Neuronal stem cell (in vitro differentiated cells): ENCODE measurements at regions not wholly inside any gene's neighbourhood (a gene's known extent, or its start where the extent isn't known, plus 50 kb on each side); places are given as distances from the start of the nearest gene placed in this dataset.
A peak's percentile ranks its signal among the peaks of the same experiment; 100 is the strongest.

ENCODE experiments used
- DNase-seq: peaks from one replicate; pipeline ENCODE4 v3.0.0-alpha.2; 2013; ENCODE audit warnings: low spot score
- H2AFZ ChIP-seq: one replicate; pipeline ENCODE4 v1.6.1; 2013; ENCODE audit warnings: mild to moderate bottlenecking, low read length, inconsistent platforms
- H2AK5ac ChIP-seq: 2 replicates; pipeline ENCODE4 v1.6.1; 2013; ENCODE audit warnings: low read depth, mild to moderate bottlenecking, inconsistent platforms, low read length, moderate library complexity, mixed read lengths
- H2BK120ac ChIP-seq: 2 replicates; pipeline ENCODE4 v1.6.1; 2013; ENCODE audit warnings: low read depth, mild to moderate bottlenecking, inconsistent platforms, low read length, moderate library complexity, mixed read lengths
- H2BK12ac ChIP-seq: one replicate; pipeline ENCODE4 v1.6.1; 2013; ENCODE audit warnings: low read length, inconsistent platforms
- H2BK15ac ChIP-seq: 2 replicates; pipeline ENCODE4 v1.6.1; 2013; ENCODE audit warnings: mild to moderate bottlenecking, low read length, inconsistent platforms, mixed read lengths
- H2BK5ac ChIP-seq: one replicate; pipeline ENCODE4 v1.6.1; 2013; ENCODE audit warnings: inconsistent platforms, mild to moderate bottlenecking, low read length, moderate library complexity
- H3K14ac ChIP-seq: one replicate; pipeline ENCODE4 v1.6.1; 2013; ENCODE audit warnings: low read length, inconsistent platforms
- H3K18ac ChIP-seq: 2 replicates; pipeline ENCODE4 v1.6.1; 2013; ENCODE audit warnings: low read length, inconsistent platforms
- H3K23ac ChIP-seq: 2 replicates; pipeline ENCODE4 v1.6.1; 2013; ENCODE audit warnings: low read depth, mild to moderate bottlenecking, mixed read lengths, low read length, inconsistent platforms; ENCODE audit not compliant: poor library complexity
- H3K27ac ChIP-seq: replicated peaks from 3 replicates; pipeline ENCODE4 v1.5.1; 2013; ENCODE audit warnings: low read length, inconsistent platforms
- H3K27me3 ChIP-seq, 3 experiments: 2 replicates each; pipeline ENCODE4 v1.6.1; 2013; ENCODE audit warnings: low read length in 3 of 3, mild to moderate bottlenecking in 2 of 3, inconsistent platforms in 1 of 3, low read depth in 1 of 3, mixed read lengths in 1 of 3, moderate library complexity in 1 of 3; ENCODE audit not compliant: control insufficient read depth in 3 of 3, insufficient read depth in 3 of 3
- H3K36me3 ChIP-seq, 2 donors: replicated peaks in 1 of 2; 2 replicates each; pipeline ENCODE4 v1.6.1; 2013; ENCODE audit warnings: low read length in 2 of 2; ENCODE audit not compliant: control insufficient read depth in 2 of 2, insufficient read depth in 2 of 2
- H3K4ac ChIP-seq: 2 replicates; pipeline ENCODE4 v1.6.1; 2013; ENCODE audit warnings: inconsistent platforms, mild to moderate bottlenecking, low read length, moderate library complexity
- H3K4me1 ChIP-seq, 2 donors: 1 replicate in 1 of 2; 2 replicates in 1 of 2; pipeline ENCODE4 v1.6.1; 2013; ENCODE audit warnings: low read length in 2 of 2, low read depth in 1 of 2; ENCODE audit not compliant: control insufficient read depth in 2 of 2, insufficient read depth in 1 of 2
- H3K4me2 ChIP-seq: one replicate; pipeline ENCODE4 v1.6.1; 2013; ENCODE audit warnings: mild to moderate bottlenecking, low read length, inconsistent platforms; ENCODE audit not compliant: insufficient read depth, poor library complexity, severe bottlenecking
- H3K4me3 ChIP-seq, 2 donors: 2 replicates each; pipeline ENCODE4 v1.5.1; 2013; ENCODE audit warnings: low read length in 2 of 2, mild to moderate bottlenecking in 2 of 2, inconsistent platforms in 1 of 2, moderate library complexity in 1 of 2
- H3K79me1 ChIP-seq: one replicate; pipeline ENCODE4 v1.6.1; 2013; ENCODE audit warnings: low read depth, mild to moderate bottlenecking, inconsistent platforms, low read length, moderate library complexity
- H3K9ac ChIP-seq: one replicate; pipeline ENCODE4 v1.6.1; 2013; ENCODE audit warnings: mild to moderate bottlenecking, low read depth, low read length, inconsistent platforms; ENCODE audit not compliant: poor library complexity
- H3K9me3 ChIP-seq, 2 donors: replicated peaks in 1 of 2; 2 replicates each; pipeline versions ENCODE3 to v1.6.1; 2013; ENCODE audit warnings: low read length in 2 of 2, mild to moderate bottlenecking in 2 of 2, inconsistent platforms in 1 of 2, low read depth in 1 of 2, mixed read lengths in 1 of 2, moderate library complexity in 1 of 2; ENCODE audit not compliant: control insufficient read depth in 2 of 2, insufficient read depth in 1 of 2
- H4K8ac ChIP-seq: one replicate; pipeline ENCODE4 v1.6.1; 2013; ENCODE audit warnings: low read depth, mild to moderate bottlenecking, inconsistent platforms, low read length, moderate library complexity
- H4K91ac ChIP-seq: one replicate; pipeline ENCODE4 v1.6.1; 2013; ENCODE audit warnings: low read length, low read depth, mild to moderate bottlenecking, inconsistent platforms; ENCODE audit not compliant: poor library complexity
- WGBS, 2 donors: extraction: QIAGEN DNeasy Blood & Tissue Kit; methylation state at CpG; one replicate each; pipeline ENCODE4 v1.1.7; 2013; ENCODE audit warnings: missing lambda C conversion rate in 2 of 2, mixed read lengths in 1 of 2; ENCODE audit not compliant: insufficient read length in 2 of 2, insufficient replicate concordance in 1 of 2; ENCODE audit errors: extremely low coverage in 2 of 2; 5-methylcytosine and 5-hydroxymethylcytosine counted together

GRCh38 chrX:13200398-13200797, 119.5 kb downstream of the ATXN3L start:
- peaks cover 4 to 6% of the 10 kb centered on the region in 2 donors for H3K4me1 ChIP-seq
- no peak overlapping the region for H3K18ac ChIP-seq
- no peak overlapping the region for H2AK5ac ChIP-seq
- H4K8ac ChIP-seq, result no peak overlapping the region
- no peaks in the 10 kb centered on the region for H3K9me3 ChIP-seq
- H3K27me3 ChIP-seq, result no peaks in the 10 kb centered on the region
- H3K4me2 ChIP-seq, result no peak overlapping the region
- H3K14ac ChIP-seq, result no peak overlapping the region
- H2BK15ac ChIP-seq, result no peak overlapping the region
- H3K36me3 ChIP-seq, result no peaks in the 10 kb centered on the region
- no peak overlapping the region for H2BK120ac ChIP-seq
- H3K27ac ChIP-seq, result no peak overlapping the region
- no peak overlapping the region for H4K91ac ChIP-seq
- no peak overlapping the region for H3K9ac ChIP-seq
- H3K23ac ChIP-seq, result no peak overlapping the region
- no peak overlapping the region for H2BK5ac ChIP-seq
- no peaks in the 10 kb centered on the region for H3K79me1 ChIP-seq
- H3K4me3 ChIP-seq, result no peak overlapping the region
- H2BK12ac ChIP-seq, result no peak overlapping the region
- WGBS, 2 donors, result no CpG with 5 or more reads among the region's 2 CpGs
- H2AFZ ChIP-seq, result no peak overlapping the region
- H3K4ac ChIP-seq, result no peak overlapping the region
- no peak for DNase-seq

GRCh38 chrX:13198762-13199064, 121.1 kb downstream of the ATXN3L start:
- Histone ChIP-seq H2BK12ac (no peak overlapping the region), H2BK120ac (no peak overlapping the region), H3K27me3 (no peaks in the 10 kb centered on the region), H3K18ac (no peak overlapping the region), H2AK5ac (no peak overlapping the region), H3K9me3 (no peaks in the 10 kb centered on the region), H2BK5ac (no peak overlapping the region), H3K14ac (no peak overlapping the region), H2AFZ (peak overlapping the region; percentile 55), H3K36me3 (no peaks in the 10 kb centered on the region), H4K91ac (no peak overlapping the region), H3K23ac (no peak overlapping the region), H3K4ac (no peak overlapping the region), H3K79me1 (no peaks in the 10 kb centered on the region), H3K9ac (no peak overlapping the region), H3K4me3 (no peak overlapping the region), H3K4me2 (no peak overlapping the region), H4K8ac (no peak overlapping the region), H2BK15ac (no peak overlapping the region), H3K27ac (no peak overlapping the region), H3K4me1 (peaks cover 4 to 6% of the 10 kb centered on the region in 2 donors)
- no CpG with 5 or more reads among the region's 3 CpGs for WGBS, 2 donors
- DNase-seq, result no peak

GRCh38 chrX:13198056-13198761, 121.6 kb downstream of the ATXN3L start:
- Histone ChIP-seq H3K79me1 (no peaks in the 10 kb centered on the region), H3K4me1 (peaks cover 4 to 6% of the 10 kb centered on the region in 2 donors), H2BK15ac (no peak overlapping the region), H3K4me3 (no peak overlapping the region), H3K9me3 (no peaks in the 10 kb centered on the region), H3K4me2 (no peak overlapping the region), H3K4ac (no peak overlapping the region), H3K36me3 (no peaks in the 10 kb centered on the region), H2BK12ac (no peak overlapping the region), H3K27me3 (no peaks in the 10 kb centered on the region), H2BK120ac (no peak overlapping the region), H3K23ac (no peak overlapping the region), H2BK5ac (no peak overlapping the region), H3K27ac (no peak overlapping the region), H3K18ac (no peak overlapping the region), H4K8ac (no peak overlapping the region), H2AFZ (peak overlapping the region; percentile 55), H4K91ac (no peak overlapping the region), H3K14ac (no peak overlapping the region), H3K9ac (no peak overlapping the region), H2AK5ac (no peak overlapping the region)
- no peak for DNase-seq
- no CpG with 5 or more reads among the region's 4 CpGs for WGBS, 2 donors

- H3K14ac ChIP-seq, result no peak overlapping the region
- H3K4me1 ChIP-seq, result peaks cover 2 to 6% of the 10 kb centered on the region in 2 donors
- no peak overlapping the region for H3K4me2 ChIP-seq
- no peaks in the 10 kb centered on the region for H3K79me1 ChIP-seq
- H3K18ac ChIP-seq, result no peak overlapping the region
- H3K36me3 ChIP-seq, result no peaks in the 10 kb centered on the region
- WGBS, 2 donors, result no CpG with 5 or more reads among the region's 2 CpGs
- no peak overlapping the region for H2AK5ac ChIP-seq
- H3K9ac ChIP-seq, result no peak overlapping the region
- no peak overlapping the region for H4K91ac ChIP-seq
- no peak overlapping the region for H2BK5ac ChIP-seq
- H2AFZ ChIP-seq, result no peak overlapping the region
- no peaks in the 10 kb centered on the region for H3K9me3 ChIP-seq
- H3K4ac ChIP-seq, result no peak overlapping the region
- H2BK12ac ChIP-seq, result no peak overlapping the region
- no peak overlapping the region for H2BK15ac ChIP-seq
- no peak overlapping the region for H3K27ac ChIP-seq
- no peaks in the 10 kb centered on the region for H3K27me3 ChIP-seq
- H2BK120ac ChIP-seq, result no peak overlapping the region
- H3K4me3 ChIP-seq, result no peak overlapping the region
- no peak overlapping the region for H4K8ac ChIP-seq
- H3K23ac ChIP-seq, result no peak overlapping the region
- DNase-seq, result no peak
Measured at GRCh38 chrX:13196782-13197181, 123.1 kb downstream of the ATXN3L start.
